NCI-H2227 (cell line): ENCODE measurements at regions not wholly inside any gene's neighbourhood (a gene's known extent, or its start where the extent isn't known, plus 50 kb on each side); places are given as distances from the start of the nearest gene placed in this dataset.

Experiments used
- DNase-seq: peaks from one replicate; lab custom pipeline; 2025; ENCODE audit not compliant: unreplicated experiment; lab: John Stamatoyannopoulos, UW

- DNase-seq, result no peak
Measured at GRCh38 chr1:232556351-232556750, 73.6 kb downstream of the SIPA1L2 start.

- DNase-seq, result no peak
Measured at GRCh38 chr1:232555494-232556210, 74.3 kb downstream of the SIPA1L2 start.

GRCh38 chr1:232554409-232554808, 75.5 kb downstream of the SIPA1L2 start:
- no peak for DNase-seq

- no peak for DNase-seq
Measured at GRCh38 chr1:232553809-232554208, 76.1 kb downstream of the SIPA1L2 start.

GRCh38 chr1:232553050-232553754, 76.7 kb downstream of the SIPA1L2 start:
- no peak for DNase-seq

GRCh38 chr1:232551386-232551785, 78.5 kb downstream of the SIPA1L2 start:
- no peak for DNase-seq

GRCh38 chr1:232550007-232550406, 79.9 kb downstream of the SIPA1L2 start:
- DNase-seq, result no peak

GRCh38 chr1:232548691-232549090, 81.2 kb downstream of the SIPA1L2 start:
- DNase-seq, result no peak

- DNase-seq, result no peak
Measured at GRCh38 chr1:232547938-232548484, 81.9 kb downstream of the SIPA1L2 start.

GRCh38 chr1:232542633-232543593, 87.0 kb downstream of the SIPA1L2 start:
- no peak for DNase-seq

- no peak for DNase-seq
Measured at GRCh38 chr1:232538943-232539302, 91.0 kb downstream of the SIPA1L2 start.

- no peak for DNase-seq
Measured at GRCh38 chr1:232538224-232538942, 91.5 kb downstream of the SIPA1L2 start.

GRCh38 chr1:232534552-232535517, 95.1 kb downstream of the SIPA1L2 start:
- DNase-seq, result no peak

GRCh38 chr1:232533328-232533727, 96.6 kb downstream of the SIPA1L2 start:
- no peak for DNase-seq

- DNase-seq, result no peak
Measured at GRCh38 chr1:232532901-232533300, 97.0 kb downstream of the SIPA1L2 start.

GRCh38 chr1:232531291-232531690, 98.6 kb downstream of the SIPA1L2 start:
- DNase-seq, result no peak

GRCh38 chr1:232529747-232530146, 100.2 kb downstream of the SIPA1L2 start:
- DNase-seq, result no peak

GRCh38 chr1:232528472-232529089, 101.4 kb downstream of the SIPA1L2 start:
- no peak for DNase-seq

GRCh38 chr1:232524056-232524455, 105.9 kb downstream of the SIPA1L2 start:
- no peak for DNase-seq
